ENCODE measurements at regions not wholly inside any gene's neighbourhood (a gene's known extent, or its start where the extent isn't known, plus 50 kb on each side); places are given as distances from the start of the nearest gene placed in this dataset.

- DNase-seq, result no peak
Observed at GRCh38 chr14:101410126-101410525, 151.2 kb upstream of the DIO3 start.

- no peak for DNase-seq
Observed at GRCh38 chr14:101411151-101411550, 150.1 kb upstream of the DIO3 start.

- no peak for DNase-seq
Observed at GRCh38 chr14:101411779-101412178, 149.5 kb upstream of the DIO3 start.

- no peak for DNase-seq
Observed at GRCh38 chr14:101412739-101413138, 148.6 kb upstream of the DIO3 start.

- no peak for DNase-seq
Observed at GRCh38 chr14:101417434-101417833, 143.9 kb upstream of the DIO3 start.

GRCh38 chr14:101418601-101419000 lies 142.7 kb upstream of the DIO3 start:
- DNase-seq, result no peak

DNA sequence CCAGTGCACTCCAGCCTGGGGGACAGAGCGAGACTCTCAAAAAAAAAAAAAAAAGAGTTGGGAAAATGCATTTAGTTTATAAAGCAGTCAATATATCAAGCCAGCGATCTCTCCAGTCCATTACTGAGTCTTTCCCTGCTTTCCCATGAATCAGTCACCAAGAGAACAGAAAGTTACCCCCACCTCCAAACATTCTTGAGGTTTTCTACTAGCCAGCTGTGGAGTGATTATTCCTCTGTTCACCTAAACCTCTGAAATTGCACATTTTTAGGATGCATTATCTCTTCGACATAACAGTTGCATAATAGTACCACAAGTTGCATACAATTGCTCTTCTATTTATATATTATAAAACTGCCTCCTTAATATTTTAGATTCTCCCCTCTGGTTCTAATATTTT lies 134.8 kb upstream of the DIO3 start:
- no peak for DNase-seq

DNA sequence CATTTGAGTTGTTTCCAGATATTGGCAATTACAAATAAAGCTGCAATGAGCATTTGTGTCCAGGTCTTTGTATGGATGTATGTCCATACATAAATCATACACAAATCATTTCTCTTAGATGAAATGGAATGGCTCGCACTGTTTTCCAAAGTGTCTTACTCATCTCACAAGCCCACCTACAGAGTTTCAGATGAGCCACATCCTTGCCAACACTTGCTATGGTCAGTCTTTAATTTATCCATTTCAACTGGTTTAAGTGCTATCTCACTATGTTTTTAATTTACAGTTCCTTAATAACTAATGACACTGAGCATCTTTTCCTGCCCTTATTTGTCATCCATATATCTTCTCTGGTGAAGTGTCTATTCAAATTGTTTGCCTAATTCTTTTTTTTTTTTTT lies 132.9 kb upstream of the DIO3 start:
- no peak for DNase-seq

DNA sequence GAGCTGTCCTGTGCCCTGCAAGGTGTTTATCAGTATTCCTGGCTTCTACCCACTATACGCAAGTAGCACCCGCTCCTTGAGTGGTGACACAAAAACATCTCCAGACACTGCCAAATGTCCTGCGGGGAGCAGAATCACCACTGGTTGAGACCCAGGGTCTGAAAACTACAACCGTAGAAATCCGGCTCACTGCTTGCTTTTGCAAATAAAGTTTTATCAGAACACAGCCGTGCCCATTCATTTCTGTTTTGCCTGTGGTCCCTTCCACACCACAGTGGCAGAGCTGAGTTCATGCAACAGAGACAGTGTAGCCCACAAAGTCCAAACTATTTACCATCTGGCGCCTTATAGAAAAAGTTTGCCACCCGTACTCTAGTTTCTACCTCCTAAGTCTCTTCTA lies 125.7 kb upstream of the DIO3 start:
- no peak for DNase-seq

DNA sequence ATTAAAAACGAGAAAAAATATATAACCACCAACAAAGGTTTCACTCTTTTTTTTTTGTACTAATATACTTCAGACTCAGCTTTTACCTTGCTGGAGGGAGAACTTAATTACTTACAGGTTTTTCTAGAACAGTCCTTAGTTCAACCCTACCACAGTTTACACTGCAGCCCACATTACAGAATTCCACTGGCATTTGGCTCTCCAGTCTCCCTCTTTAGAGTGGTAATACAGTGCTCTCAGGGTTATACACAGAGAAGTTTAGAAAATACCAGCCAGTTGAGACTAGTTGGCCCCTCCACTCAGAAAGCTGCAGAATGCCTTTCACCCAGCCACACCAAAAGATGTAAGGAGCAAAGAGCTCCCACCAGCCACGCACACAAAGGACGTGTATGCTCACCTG lies 122.3 kb upstream of the DIO3 start:
- no peak for DNase-seq

- DNase-seq, result no peak
Observed at GRCh38 chr14:101440496-101440895, 120.8 kb upstream of the DIO3 start.

DNA sequence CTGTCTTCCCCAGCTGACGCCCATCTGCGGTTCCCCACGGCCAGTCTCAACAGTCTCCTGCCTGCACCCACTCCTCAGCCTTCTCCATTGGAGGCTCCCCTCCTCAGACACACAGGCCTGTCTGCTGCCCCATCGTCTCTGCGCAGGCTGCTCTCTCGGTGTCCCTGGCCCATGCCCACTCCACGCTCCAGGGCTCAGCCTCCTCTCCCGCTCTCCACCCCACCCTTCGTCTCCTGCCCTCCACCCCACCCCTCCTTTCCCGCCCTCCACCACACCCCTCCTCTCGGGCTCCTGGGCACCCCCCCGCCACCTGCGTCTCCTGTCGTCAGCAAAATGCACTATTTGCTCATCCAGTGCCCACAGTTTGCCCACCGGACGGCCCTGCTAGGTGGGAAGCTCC lies 119.6 kb upstream of the DIO3 start:
- no peak for DNase-seq

DNA sequence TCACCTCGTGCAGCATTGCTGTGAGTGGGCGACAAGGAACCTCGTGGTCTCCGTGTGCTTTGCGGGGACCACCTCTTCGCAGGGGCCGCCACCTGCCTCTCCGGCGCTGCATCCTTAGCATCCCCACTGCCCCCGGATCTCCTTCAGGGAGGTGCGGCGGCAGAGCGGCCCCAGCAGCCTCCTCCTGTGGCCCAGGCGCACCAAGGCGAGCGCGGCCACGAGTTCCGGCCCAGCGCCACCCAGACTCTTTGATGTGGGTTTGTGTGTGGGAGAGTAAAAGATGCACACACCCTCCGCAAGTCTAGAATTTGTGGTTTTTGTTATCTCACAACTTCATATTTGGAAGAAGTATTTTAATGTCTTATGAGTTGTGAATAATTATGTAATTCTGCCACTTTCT lies 118.8 kb upstream of the DIO3 start:
- no peak for DNase-seq

DNA sequence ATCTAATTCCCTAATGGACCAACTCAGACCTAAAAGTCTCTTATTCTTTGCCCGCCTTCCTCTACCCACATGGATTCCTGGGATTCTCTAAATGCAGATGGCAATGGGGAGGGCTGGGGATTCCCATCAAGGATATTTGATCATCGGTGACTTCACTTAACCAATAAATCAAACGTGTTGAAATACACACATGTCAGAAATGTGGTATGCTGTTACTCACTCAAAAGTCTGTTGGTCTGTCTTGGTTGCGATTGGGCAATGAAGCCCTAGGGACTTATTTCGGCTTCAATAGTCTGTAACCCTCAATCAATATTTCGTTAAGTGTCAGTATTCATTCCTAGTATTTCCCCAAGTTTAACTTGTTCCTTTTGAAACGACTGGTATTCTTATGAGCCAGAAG lies 117.2 kb upstream of the DIO3 start:
- no peak for DNase-seq

- DNase-seq, result no peak
Observed at GRCh38 chr14:101445278-101445677, 116.0 kb upstream of the DIO3 start.

DNA sequence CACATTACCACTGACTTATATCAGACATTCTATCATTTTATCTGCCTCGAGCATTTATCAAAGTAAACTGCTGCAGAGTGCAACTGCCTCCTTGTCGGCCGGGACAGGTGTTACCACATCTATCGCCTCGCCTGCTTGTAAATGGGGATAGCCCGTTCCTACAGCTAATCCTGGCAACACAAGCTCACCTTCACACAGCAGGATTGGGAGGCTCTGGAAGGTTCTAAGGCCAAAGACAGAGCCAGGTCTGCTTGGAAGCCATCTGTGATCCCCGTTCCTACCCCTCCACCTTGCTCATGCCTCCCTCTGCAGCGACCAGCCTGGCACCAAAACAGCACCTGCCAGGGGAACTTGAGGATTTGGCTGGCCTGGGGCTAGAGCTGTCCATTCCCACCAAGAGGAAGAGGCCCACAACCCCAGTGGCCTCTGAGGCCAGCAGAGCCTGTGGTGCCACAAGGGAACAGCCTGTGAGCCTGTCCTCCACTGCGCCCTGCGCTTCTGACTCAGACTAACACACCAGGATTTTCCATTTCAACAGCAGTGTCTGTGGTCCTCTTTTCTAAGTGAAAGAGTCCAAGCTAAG lies 114.8 kb upstream of the DIO3 start:
- DNase-seq, result no peak

- no peak for DNase-seq
Observed at GRCh38 chr14:101449114-101449513, 112.2 kb upstream of the DIO3 start.

DNA sequence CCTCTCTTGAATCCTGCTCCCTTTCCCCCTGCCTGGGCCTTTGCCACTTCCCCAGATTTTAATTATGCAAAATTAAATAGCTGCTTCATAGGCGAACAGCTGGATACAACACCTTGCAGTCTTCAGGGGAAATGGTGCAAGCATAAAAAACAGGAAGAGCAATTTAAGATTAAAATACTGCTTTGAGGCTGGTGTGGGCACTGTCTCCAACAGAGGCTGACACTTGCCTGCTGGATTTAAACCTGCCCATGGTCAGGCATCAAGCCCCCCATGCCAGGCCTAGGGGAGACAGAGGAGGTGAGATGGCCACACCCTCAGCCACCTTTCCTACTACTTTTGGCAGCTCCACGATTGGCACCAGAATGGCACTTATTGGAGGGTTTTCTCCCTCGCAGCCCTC lies 110.1 kb upstream of the DIO3 start:
- no peak for DNase-seq

DNA sequence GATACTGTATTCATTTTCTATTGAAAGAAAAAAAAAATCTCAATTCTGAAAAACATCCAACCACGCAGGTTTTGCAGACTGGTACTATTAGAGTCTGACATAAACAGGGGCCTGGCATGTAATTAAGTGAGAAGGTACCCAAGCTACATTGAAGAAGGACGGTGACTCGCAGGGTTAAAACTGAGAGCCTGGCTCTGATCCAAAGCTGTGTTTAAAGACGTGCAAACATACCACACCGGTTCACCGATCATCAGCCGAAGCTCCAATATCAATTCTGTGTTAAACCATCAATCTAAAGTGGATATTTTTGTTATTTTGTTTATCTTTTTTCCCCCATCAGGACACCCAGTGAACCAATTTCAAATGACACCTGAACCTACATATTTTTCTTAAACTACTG lies 108.1 kb upstream of the DIO3 start:
- no peak for DNase-seq

GRCh38 chr14:101454229-101454628 lies 107.1 kb upstream of the DIO3 start:
- DNase-seq, result no peak

- DNase-seq, result no peak
Observed at GRCh38 chr14:101456246-101457175, 104.8 kb upstream of the DIO3 start.

DNA sequence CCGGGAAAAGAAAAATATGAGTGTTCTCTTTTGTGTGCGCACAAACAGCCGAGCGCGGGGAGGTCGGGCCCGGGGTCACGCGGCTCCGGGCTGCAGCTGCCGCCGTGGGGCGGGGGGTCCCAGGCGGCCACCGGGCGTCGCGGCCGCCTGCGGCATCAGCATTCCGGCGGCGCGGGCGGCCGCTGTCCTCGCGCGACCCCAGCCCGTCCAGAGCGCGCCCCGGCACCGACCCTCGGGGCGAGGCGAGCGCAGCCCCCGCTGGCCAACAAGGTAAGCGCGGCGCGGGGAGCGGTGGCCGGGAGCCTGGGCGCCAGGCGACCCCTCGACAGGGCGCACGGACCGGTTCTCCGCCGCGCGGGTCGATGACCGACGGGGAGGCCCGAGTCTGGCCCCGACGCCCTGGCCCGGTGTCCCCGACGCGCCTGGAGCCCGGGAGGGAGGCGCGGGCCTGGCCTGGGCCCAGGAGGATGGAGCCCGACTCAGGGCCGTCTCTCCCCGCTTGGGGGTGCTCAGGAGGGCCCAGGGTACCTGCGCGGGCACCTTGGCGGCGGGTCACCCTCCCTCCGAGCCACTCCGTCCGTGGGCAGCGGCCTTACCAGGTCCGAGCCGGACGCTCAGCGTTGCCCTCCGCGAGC lies 103.9 kb upstream of the DIO3 start:
- no peak for DNase-seq

- no peak for DNase-seq
Observed at GRCh38 chr14:101457936-101458740, 103.2 kb upstream of the DIO3 start.
